ENCODE measurements at regions not wholly inside any gene's neighbourhood (a gene's known extent, or its start where the extent isn't known, plus 50 kb on each side); places are given as distances from the start of the nearest gene placed in this dataset.

- no peaks in the 10 kb centered on the region for H3K9me3 ChIP-seq (ENCODE audit: control insufficient read depth, low read length)
- no peak for ATAC-seq (ENCODE audit: low FRiP score)
- H3K36me3 ChIP-seq (ENCODE audit: control insufficient read depth in 1 of 2, insufficient read depth in 2 of 2, low read length in 1 of 2), result no peaks in the 10 kb centered on the region
- H3K27ac ChIP-seq (ENCODE audit: low read depth in 1 of 2, low read length in 2 of 2), result no peak overlapping the region
- DNase-seq, result no peak
- H3K4me3 ChIP-seq (ENCODE audit: low read length in 2 of 2), result no peak overlapping the region
- WGBS, 2 donors, result 87 to 90% methylated on average over 3 of the region's 3 CpGs
- peaks cover 0 to 16% of the 10 kb centered on the region in 2 donors for H3K4me1 ChIP-seq (ENCODE audit: control insufficient read depth in 1 of 2, insufficient read depth in 2 of 2, low read length in 2 of 2)
- intact Hi-C loops (cut with DNase I), result no loop called here
- no peaks in the 10 kb centered on the region for H3K27me3 ChIP-seq (ENCODE audit: control insufficient read depth in 1 of 2, insufficient read depth in 2 of 2, low read length in 1 of 2)
Observed at GRCh38 chr11:92296138-92296515, 71.5 kb downstream of the FAT3 start.

DNA sequence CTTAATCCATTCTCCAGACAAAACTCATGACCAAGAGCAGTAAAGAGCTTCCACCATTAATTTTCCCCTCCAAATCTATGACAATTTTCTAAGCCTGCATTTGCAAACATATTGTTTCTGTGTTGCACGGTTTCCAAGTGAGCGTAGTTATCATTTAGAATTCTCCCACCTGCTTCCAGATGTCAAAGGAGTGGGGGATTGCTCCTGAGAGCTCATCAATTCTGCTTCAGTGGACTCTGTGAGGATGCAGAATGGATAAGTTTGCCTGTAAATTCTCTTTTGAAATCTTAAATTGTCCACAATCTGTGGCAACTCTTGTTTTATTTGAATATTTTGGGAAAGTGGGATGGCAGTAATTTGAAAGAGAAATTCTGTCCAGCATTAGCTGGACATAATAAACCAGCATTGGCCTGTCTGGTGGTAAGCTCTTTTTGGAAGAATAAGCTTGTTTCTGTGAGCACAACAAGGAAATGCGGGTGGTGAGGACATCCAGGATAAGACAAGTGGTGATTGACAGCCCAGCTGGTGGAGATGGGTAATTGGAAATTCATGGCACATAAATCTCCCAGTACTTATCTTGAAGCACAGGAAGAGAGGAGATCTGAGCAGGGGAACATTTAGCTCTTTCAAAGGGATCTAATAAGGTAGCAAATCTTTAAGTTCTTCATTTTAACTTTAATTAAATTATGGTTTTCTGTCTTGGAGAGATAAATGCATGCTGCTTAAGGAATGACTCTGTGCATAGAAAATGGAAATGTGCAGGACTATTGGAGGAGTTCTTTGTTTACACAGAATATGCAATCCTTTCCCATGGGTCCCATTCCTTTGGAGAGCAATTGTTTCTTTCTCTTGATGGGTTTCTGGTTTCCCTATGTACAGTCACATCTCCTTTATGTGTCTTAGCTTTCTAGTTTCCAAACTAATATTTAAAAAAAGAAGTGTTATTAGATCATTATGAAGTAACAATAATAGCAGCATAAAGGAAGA is 73.2 kb downstream of the FAT3 start:
- 94% methylated on average over 3 of the region's 3 CpGs for WGBS, 2 donors
- Histone ChIP-seq H3K27me3 (ENCODE audit: control insufficient read depth in 1 of 2, insufficient read depth in 2 of 2, low read length in 1 of 2) (no peaks in the 10 kb centered on the region), H3K4me3 (ENCODE audit: low read length in 2 of 2) (no peak overlapping the region), H3K9me3 (ENCODE audit: control insufficient read depth, low read length) (no peaks in the 10 kb centered on the region), H3K27ac (ENCODE audit: low read depth in 1 of 2, low read length in 2 of 2) (no peak overlapping the region), H3K36me3 (ENCODE audit: control insufficient read depth in 1 of 2, insufficient read depth in 2 of 2, low read length in 1 of 2) (no peaks in the 10 kb centered on the region), H3K4me1 (ENCODE audit: control insufficient read depth in 1 of 2, insufficient read depth in 2 of 2, low read length in 2 of 2) (peaks cover 0 to 11% of the 10 kb centered on the region in 2 donors)
- DNase-seq, result no peak
- ATAC-seq (ENCODE audit: low FRiP score), result no peak
- intact Hi-C loops (cut with DNase I), result no loop called here

GRCh38 chr11:92300876-92301275 is 76.3 kb downstream of the FAT3 start:
- Histone ChIP-seq H3K4me1 (ENCODE audit: control insufficient read depth in 1 of 2, insufficient read depth in 2 of 2, low read length in 2 of 2) (peaks cover 0 to 2% of the 10 kb centered on the region in 2 donors), H3K27ac (ENCODE audit: low read depth in 1 of 2, low read length in 2 of 2) (no peak overlapping the region), H3K4me3 (ENCODE audit: low read length in 2 of 2) (no peak overlapping the region), H3K27me3 (ENCODE audit: control insufficient read depth in 1 of 2, insufficient read depth in 2 of 2, low read length in 1 of 2) (no peaks in the 10 kb centered on the region), H3K36me3 (ENCODE audit: control insufficient read depth in 1 of 2, insufficient read depth in 2 of 2, low read length in 1 of 2) (no peaks in the 10 kb centered on the region), H3K9me3 (ENCODE audit: control insufficient read depth, low read length) (no peaks in the 10 kb centered on the region)
- intact Hi-C loops (cut with DNase I), result no loop called here
- DNase-seq (no peak), ATAC-seq (ENCODE audit: low FRiP score) (no peak)
- WGBS, 2 donors, result 92 to 93% methylated on average over 2 of the region's 2 CpGs

GRCh38 chr11:92302770-92303169 is 78.2 kb downstream of the FAT3 start:
- no peak overlapping the region for H3K27ac ChIP-seq (ENCODE audit: low read depth in 1 of 2, low read length in 2 of 2)
- no peak for ATAC-seq (ENCODE audit: low FRiP score)
- H3K9me3 ChIP-seq (ENCODE audit: control insufficient read depth, low read length), result no peaks in the 10 kb centered on the region
- no peaks in the 10 kb centered on the region for H3K36me3 ChIP-seq (ENCODE audit: control insufficient read depth in 1 of 2, insufficient read depth in 2 of 2, low read length in 1 of 2)
- H3K4me3 ChIP-seq (ENCODE audit: low read length in 2 of 2), result no peak overlapping the region
- intact Hi-C loops (cut with DNase I), result no loop called here
- 48 to 60% methylated on average over 4 of the region's 4 CpGs for WGBS, 2 donors
- DNase-seq, result no peak
- H3K4me1 ChIP-seq (ENCODE audit: control insufficient read depth in 1 of 2, insufficient read depth in 2 of 2, low read length in 2 of 2), result peaks cover 0 to 5% of the 10 kb centered on the region in 2 donors
- H3K27me3 ChIP-seq (ENCODE audit: control insufficient read depth in 1 of 2, insufficient read depth in 2 of 2, low read length in 1 of 2), result no peaks in the 10 kb centered on the region

GRCh38 chr11:92304271-92304670 is 79.7 kb downstream of the FAT3 start:
- H3K9me3 ChIP-seq (ENCODE audit: control insufficient read depth, low read length), result no peaks in the 10 kb centered on the region
- H3K27ac ChIP-seq (ENCODE audit: low read depth in 1 of 2, low read length in 2 of 2), result no peak overlapping the region
- H3K4me3 ChIP-seq (ENCODE audit: low read length in 2 of 2), result no peak overlapping the region
- DNase-seq (no peak), ATAC-seq (ENCODE audit: low FRiP score) (no peak)
- WGBS, 2 donors, result 92 to 97% methylated on average over 1 of the region's 1 CpG
- intact Hi-C loops (cut with DNase I), result no loop called here
- H3K36me3 ChIP-seq (ENCODE audit: control insufficient read depth in 1 of 2, insufficient read depth in 2 of 2, low read length in 1 of 2), result no peaks in the 10 kb centered on the region
- H3K27me3 ChIP-seq (ENCODE audit: control insufficient read depth in 1 of 2, insufficient read depth in 2 of 2, low read length in 1 of 2), result no peaks in the 10 kb centered on the region
- H3K4me1 ChIP-seq (ENCODE audit: control insufficient read depth in 1 of 2, insufficient read depth in 2 of 2, low read length in 2 of 2), result peaks cover 0 to 5% of the 10 kb centered on the region in 2 donors

DNA sequence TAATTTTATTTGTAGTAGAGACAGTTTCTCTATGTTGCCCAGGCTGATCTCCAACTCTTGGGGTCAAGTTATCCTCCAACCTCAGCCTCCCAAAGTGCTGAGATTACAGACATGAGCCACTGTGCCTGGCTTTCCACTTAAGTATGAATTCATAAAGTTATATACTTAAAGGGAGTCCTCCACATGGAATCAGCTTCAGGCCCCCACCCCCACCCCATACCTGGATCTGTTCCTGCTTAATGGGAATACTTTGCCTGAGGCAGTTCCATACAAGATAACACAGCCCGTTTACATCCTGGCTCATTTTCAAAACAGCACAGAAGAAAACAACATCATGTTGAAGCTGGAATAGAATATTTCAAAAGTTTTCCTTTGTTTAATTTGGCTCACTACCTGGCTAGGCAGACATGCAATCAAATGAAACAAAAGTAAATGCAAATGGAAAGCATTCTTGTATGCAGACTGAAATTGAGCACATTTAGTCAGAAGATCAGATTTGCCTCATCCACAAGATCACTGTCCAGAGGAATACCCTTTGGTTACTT is 82.4 kb downstream of the FAT3 start:
- WGBS, 2 donors, result 0 to 1% methylated on average over 1 of the region's 1 CpG
- intact Hi-C loops (cut with DNase I), result no loop called here
- H3K4me3 ChIP-seq (ENCODE audit: low read length in 2 of 2), result no peak overlapping the region
- H3K9me3 ChIP-seq (ENCODE audit: control insufficient read depth, low read length), result no peaks in the 10 kb centered on the region
- H3K4me1 ChIP-seq (ENCODE audit: control insufficient read depth in 1 of 2, insufficient read depth in 2 of 2, low read length in 2 of 2), result peaks cover 0 to 5% of the 10 kb centered on the region in 2 donors
- no peaks in the 10 kb centered on the region for H3K36me3 ChIP-seq (ENCODE audit: control insufficient read depth in 1 of 2, insufficient read depth in 2 of 2, low read length in 1 of 2)
- DNase-seq, result no peak
- H3K27ac ChIP-seq (ENCODE audit: low read depth in 1 of 2, low read length in 2 of 2), result peak overlapping the region; percentile 12 to 28
- ATAC-seq (ENCODE audit: low FRiP score), result no peak
- H3K27me3 ChIP-seq (ENCODE audit: control insufficient read depth in 1 of 2, insufficient read depth in 2 of 2, low read length in 1 of 2), result no peaks in the 10 kb centered on the region

GRCh38 chr11:92308366-92308765 is 83.7 kb downstream of the FAT3 start:
- Histone ChIP-seq H3K4me3 (ENCODE audit: low read length in 2 of 2) (no peak overlapping the region), H3K27ac (ENCODE audit: low read depth in 1 of 2, low read length in 2 of 2) (no peak overlapping the region), H3K4me1 (ENCODE audit: control insufficient read depth in 1 of 2, insufficient read depth in 2 of 2, low read length in 2 of 2) (peaks cover 0 to 8% of the 10 kb centered on the region in 2 donors), H3K27me3 (ENCODE audit: control insufficient read depth in 1 of 2, insufficient read depth in 2 of 2, low read length in 1 of 2) (no peaks in the 10 kb centered on the region), H3K36me3 (ENCODE audit: control insufficient read depth in 1 of 2, insufficient read depth in 2 of 2, low read length in 1 of 2) (no peaks in the 10 kb centered on the region), H3K9me3 (ENCODE audit: control insufficient read depth, low read length) (no peaks in the 10 kb centered on the region)
- intact Hi-C loops (cut with DNase I), result no loop called here
- DNase-seq, result no peak
- ATAC-seq (ENCODE audit: low FRiP score), result no peak

DNA sequence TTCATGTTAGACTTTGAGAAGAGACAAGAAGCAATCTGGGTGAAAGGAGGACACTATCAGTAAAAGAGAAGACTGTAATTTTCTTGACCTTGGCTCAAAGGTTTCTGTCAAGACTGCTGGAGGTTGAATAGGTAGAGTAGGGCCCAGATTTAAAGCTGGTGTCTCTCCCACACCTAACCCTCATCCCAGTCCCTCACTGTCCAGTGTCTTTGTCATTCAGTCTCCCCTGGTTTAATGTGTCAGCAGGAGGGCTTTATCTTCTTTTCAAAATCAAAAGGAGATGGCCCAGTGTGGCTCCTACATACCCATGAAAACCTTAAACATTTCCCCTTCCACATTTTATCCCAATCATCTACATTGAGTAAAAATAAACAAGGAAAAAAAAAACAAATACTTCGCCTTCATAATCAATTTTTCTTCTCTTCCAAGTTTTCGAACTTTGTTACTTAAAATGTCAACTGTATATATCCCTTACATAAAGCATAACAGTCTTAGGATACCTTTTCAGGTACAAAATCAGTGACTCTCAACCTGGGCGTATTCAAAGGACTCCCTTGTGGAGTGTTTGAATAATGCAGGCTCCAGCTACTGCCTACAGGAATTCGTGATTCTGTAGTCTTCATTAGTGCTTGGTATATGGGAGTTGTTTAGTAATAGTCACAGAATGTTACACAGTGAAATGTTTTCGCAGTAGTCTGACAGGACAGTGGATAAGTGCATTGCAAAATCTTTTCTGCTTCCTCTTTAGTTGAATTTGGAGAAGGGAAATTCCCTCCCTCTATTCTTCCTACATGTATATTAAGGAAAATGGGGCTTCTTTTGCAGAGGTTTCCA is 87.2 kb downstream of the FAT3 start:
- Histone ChIP-seq H3K27me3 (ENCODE audit: control insufficient read depth in 1 of 2, insufficient read depth in 2 of 2, low read length in 1 of 2) (no peaks in the 10 kb centered on the region), H3K9me3 (ENCODE audit: control insufficient read depth, low read length) (no peaks in the 10 kb centered on the region), H3K36me3 (ENCODE audit: control insufficient read depth in 1 of 2, insufficient read depth in 2 of 2, low read length in 1 of 2) (no peaks in the 10 kb centered on the region), H3K4me3 (ENCODE audit: low read length in 2 of 2) (no peak overlapping the region), H3K4me1 (ENCODE audit: control insufficient read depth in 1 of 2, insufficient read depth in 2 of 2, low read length in 2 of 2) (peaks cover 0 to 8% of the 10 kb centered on the region in 2 donors), H3K27ac (ENCODE audit: low read depth in 1 of 2, low read length in 2 of 2) (no peak overlapping the region)
- intact Hi-C loops (cut with DNase I), result no loop called here
- WGBS, 2 donors, result 91 to 93% methylated on average over 5 of the region's 5 CpGs
- ATAC-seq (ENCODE audit: low FRiP score) (no peak), DNase-seq (no peak)
